ENCODE measurements at regions not wholly inside any gene's neighbourhood (a gene's known extent, or its start where the extent isn't known, plus 50 kb on each side); places are given as distances from the start of the nearest gene placed in this dataset.
"Not testable (repeated sequence)": the region's sequence is repeated elsewhere in the genome, so short reads cannot be mapped to it uniquely, and the experiment has no call there.

GRCh38 chr1:114035304-114035700, 56.0 kb downstream of the OLFML3 start:
- no peak overlapping the region for H3K4me3 ChIP-seq (ENCODE audit: control extremely low read depth in 1 of 5, extremely low read depth in 1 of 5, insufficient read depth in 1 of 5, low read depth in 2 of 5, low read length in 4 of 5)
- no peaks in the 10 kb centered on the region for H3K4me1 Mint-ChIP-seq
- no peaks in the 10 kb centered on the region for H3K36me3 ChIP-seq (replicated peaks in 1 of 2; ENCODE audit: control extremely low read depth in 1 of 2, control insufficient read depth in 1 of 2, extremely low read depth in 1 of 2, insufficient read depth in 2 of 2, low read length in 1 of 2)
- intact Hi-C loops (cut with micrococcal nuclease) = no loop called here
- DNase-seq (no peak), ATAC-seq (ENCODE audit: low read depth) (no peak)
- no peak overlapping the region for H3K27ac Mint-ChIP-seq
- no peaks in the 10 kb centered on the region for H3K27me3 Mint-ChIP-seq
- CTCF ChIA-PET = interaction anchor here (0.8 kb wide), 1 partner anchor 9 kb away, joined by 3 read pairs; no protein-coding TSS in a partner anchor
- TF ChIP-seq CTCF (IDR thresholded peaks at IDR 0.05) = no peak
- no peak for TF ChIP-seq EZH2 (IDR thresholded peaks at IDR 0.05; ENCODE audit: borderline replicate concordance, insufficient read depth, low read depth, low read length, poor library complexity, severe bottlenecking)
- POLR2A ChIA-PET = no interaction called here
- no peak overlapping the region for H3K9ac ChIP-seq (ENCODE audit: low read length)
- H3K27me3 ChIP-seq (replicated peaks in 1 of 4; ENCODE audit: control extremely low read depth in 1 of 4, control insufficient read depth in 3 of 4, insufficient read depth in 4 of 4, low read length in 3 of 4) = peaks cover 0 to 3% (median 0%) of the 10 kb centered on the region in 4 experiments
- no CpG with 5 or more reads among the region's 4 CpGs for WGBS (ENCODE audit: insufficient coverage)
- no peak overlapping the region for H3K4me3 Mint-ChIP-seq
- no peak overlapping the region for H3K4me2 ChIP-seq (replicated peaks; ENCODE audit: low read depth, low read length, poor library complexity, severe bottlenecking)
- H3K9me3 ChIP-seq (ENCODE audit: control extremely low read depth in 1 of 3, control insufficient read depth in 2 of 3, insufficient read depth in 1 of 3, low read length in 2 of 3) = no peaks in the 10 kb centered on the region
- H3K4me1 ChIP-seq (ENCODE audit: control insufficient read depth in 2 of 2, insufficient read depth in 2 of 2, low read length in 2 of 2) = no peaks in the 10 kb centered on the region
- no peaks in the 10 kb centered on the region for H4K20me1 ChIP-seq (ENCODE audit: control insufficient read depth, insufficient read depth, low read length, poor library complexity, severe bottlenecking)
- H2AFZ ChIP-seq (ENCODE audit: insufficient read depth, low read depth, low read length, poor library complexity, severe bottlenecking) = no peak overlapping the region
- no peaks in the 10 kb centered on the region for H3K9me3 Mint-ChIP-seq (ENCODE audit: insufficient read depth)
- no peaks in the 10 kb centered on the region for H3K79me2 ChIP-seq (ENCODE audit: control insufficient read depth, insufficient read depth, low read length)
- no peak overlapping the region for H3K27ac ChIP-seq (ENCODE audit: low read length in 2 of 2)

- POLR2A ChIA-PET, H3K4me1 Mint-ChIP-seq, H3K4me3 Mint-ChIP-seq: not testable (repeated sequence)
Observed at GRCh38 chr1:114036841-114037630, 57.8 kb downstream of the OLFML3 start.

More at GRCh38 chr1:114036841-114037630, 57.8 kb downstream of the OLFML3 start:
- H3K4me1 ChIP-seq (ENCODE audit: control insufficient read depth in 2 of 2, insufficient read depth in 2 of 2, low read length in 2 of 2); H3K9me3 ChIP-seq (ENCODE audit: control extremely low read depth in 1 of 3, control insufficient read depth in 2 of 3, insufficient read depth in 1 of 3, low read length in 2 of 3); intact Hi-C loops (cut with micrococcal nuclease); H3K9me3 Mint-ChIP-seq (ENCODE audit: insufficient read depth); H3K4me3 ChIP-seq (ENCODE audit: control extremely low read depth in 1 of 5, extremely low read depth in 1 of 5, insufficient read depth in 1 of 5, low read depth in 2 of 5, low read length in 4 of 5); H3K79me2 ChIP-seq (ENCODE audit: control insufficient read depth, insufficient read depth, low read length); ATAC-seq (ENCODE audit: low read depth); DNase-seq; H3K4me2 ChIP-seq (replicated peaks; ENCODE audit: low read depth, low read length, poor library complexity, severe bottlenecking); H4K20me1 ChIP-seq (ENCODE audit: control insufficient read depth, insufficient read depth, low read length, poor library complexity, severe bottlenecking); CTCF ChIA-PET; H3K27ac ChIP-seq (ENCODE audit: low read length in 2 of 2); H3K27me3 Mint-ChIP-seq; H3K9ac ChIP-seq (ENCODE audit: low read length); H3K27ac Mint-ChIP-seq; H3K36me3 ChIP-seq (replicated peaks in 1 of 2; ENCODE audit: control extremely low read depth in 1 of 2, control insufficient read depth in 1 of 2, extremely low read depth in 1 of 2, insufficient read depth in 2 of 2, low read length in 1 of 2); H3K27me3 ChIP-seq (replicated peaks in 1 of 4; ENCODE audit: control extremely low read depth in 1 of 4, control insufficient read depth in 3 of 4, insufficient read depth in 4 of 4, low read length in 3 of 4); H2AFZ ChIP-seq (ENCODE audit: insufficient read depth, low read depth, low read length, poor library complexity, severe bottlenecking): not testable (repeated sequence)
- 91% methylated on average over 5 of the region's 17 CpGs for WGBS (ENCODE audit: insufficient coverage)
